B cell (primary cell): ENCODE measurements at regions not wholly inside any gene's neighbourhood (a gene's known extent, or its start where the extent isn't known, plus 50 kb on each side); places are given as distances from the start of the nearest gene placed in this dataset.

Source experiments
- EZH2 ChIP-seq: IDR thresholded peaks from 2 replicates; pipeline ENCODE4 v1.6.1; 2012; ENCODE audit warnings: borderline replicate concordance, low read depth, mild to moderate bottlenecking, moderate library complexity, low read length; ENCODE audit not compliant: insufficient read depth, poor library complexity, severe bottlenecking
- TF ChIP-seq, protein P1 (sequence below): fragments of 200-600 bp; IDR thresholded peaks from one replicate; pipeline ENCODE4 v1.8.0; 2022; ENCODE audit warnings: antibody characterized with exemption, mild to moderate bottlenecking

DNA sequence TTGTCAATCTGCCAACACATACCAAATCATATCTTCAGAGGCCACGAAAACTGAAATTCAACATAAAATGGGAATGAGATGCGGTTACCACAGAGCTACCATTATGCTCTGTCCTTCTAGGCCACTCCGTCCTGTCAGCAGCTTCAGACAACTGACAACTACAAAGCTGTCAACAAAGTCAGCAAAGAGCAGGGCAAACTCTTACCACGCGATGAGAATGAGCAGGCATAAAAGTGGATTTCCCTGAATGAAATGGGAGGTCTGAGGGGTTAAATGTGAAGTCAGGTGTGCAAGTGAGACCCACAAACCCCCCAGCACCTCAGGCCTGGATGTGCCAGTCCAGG lies 130.1 kb downstream of the LNPK start:
- TF ChIP-seq, protein P1, sequence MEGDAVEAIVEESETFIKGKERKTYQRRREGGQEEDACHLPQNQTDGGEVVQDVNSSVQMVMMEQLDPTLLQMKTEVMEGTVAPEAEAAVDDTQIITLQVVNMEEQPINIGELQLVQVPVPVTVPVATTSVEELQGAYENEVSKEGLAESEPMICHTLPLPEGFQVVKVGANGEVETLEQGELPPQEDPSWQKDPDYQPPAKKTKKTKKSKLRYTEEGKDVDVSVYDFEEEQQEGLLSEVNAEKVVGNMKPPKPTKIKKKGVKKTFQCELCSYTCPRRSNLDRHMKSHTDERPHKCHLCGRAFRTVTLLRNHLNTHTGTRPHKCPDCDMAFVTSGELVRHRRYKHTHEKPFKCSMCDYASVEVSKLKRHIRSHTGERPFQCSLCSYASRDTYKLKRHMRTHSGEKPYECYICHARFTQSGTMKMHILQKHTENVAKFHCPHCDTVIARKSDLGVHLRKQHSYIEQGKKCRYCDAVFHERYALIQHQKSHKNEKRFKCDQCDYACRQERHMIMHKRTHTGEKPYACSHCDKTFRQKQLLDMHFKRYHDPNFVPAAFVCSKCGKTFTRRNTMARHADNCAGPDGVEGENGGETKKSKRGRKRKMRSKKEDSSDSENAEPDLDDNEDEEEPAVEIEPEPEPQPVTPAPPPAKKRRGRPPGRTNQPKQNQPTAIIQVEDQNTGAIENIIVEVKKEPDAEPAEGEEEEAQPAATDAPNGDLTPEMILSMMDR: no peak
- no peak for TF ChIP-seq EZH2
